ENCODE measurements at regions not wholly inside any gene's neighbourhood (a gene's known extent, or its start where the extent isn't known, plus 50 kb on each side); places are given as distances from the start of the nearest gene placed in this dataset.

GRCh38 chr3:107309312-107309711, 67.9 kb upstream of the CCDC54 start:
- DNase-seq = no peak

GRCh38 chr3:107313711-107314110, 63.5 kb upstream of the CCDC54 start:
- no peak for DNase-seq

GRCh38 chr3:107315141-107315540, 62.1 kb upstream of the CCDC54 start:
- peak; percentile 36 for DNase-seq

GRCh38 chr3:107323723-107324122, 53.5 kb upstream of the CCDC54 start:
- no peak for DNase-seq

GRCh38 chr3:107325446-107325845, 51.8 kb upstream of the CCDC54 start:
- DNase-seq = no peak
